ENCODE measurements at regions not wholly inside any gene's neighbourhood (a gene's known extent, or its start where the extent isn't known, plus 50 kb on each side); places are given as distances from the start of the nearest gene placed in this dataset.

DNA sequence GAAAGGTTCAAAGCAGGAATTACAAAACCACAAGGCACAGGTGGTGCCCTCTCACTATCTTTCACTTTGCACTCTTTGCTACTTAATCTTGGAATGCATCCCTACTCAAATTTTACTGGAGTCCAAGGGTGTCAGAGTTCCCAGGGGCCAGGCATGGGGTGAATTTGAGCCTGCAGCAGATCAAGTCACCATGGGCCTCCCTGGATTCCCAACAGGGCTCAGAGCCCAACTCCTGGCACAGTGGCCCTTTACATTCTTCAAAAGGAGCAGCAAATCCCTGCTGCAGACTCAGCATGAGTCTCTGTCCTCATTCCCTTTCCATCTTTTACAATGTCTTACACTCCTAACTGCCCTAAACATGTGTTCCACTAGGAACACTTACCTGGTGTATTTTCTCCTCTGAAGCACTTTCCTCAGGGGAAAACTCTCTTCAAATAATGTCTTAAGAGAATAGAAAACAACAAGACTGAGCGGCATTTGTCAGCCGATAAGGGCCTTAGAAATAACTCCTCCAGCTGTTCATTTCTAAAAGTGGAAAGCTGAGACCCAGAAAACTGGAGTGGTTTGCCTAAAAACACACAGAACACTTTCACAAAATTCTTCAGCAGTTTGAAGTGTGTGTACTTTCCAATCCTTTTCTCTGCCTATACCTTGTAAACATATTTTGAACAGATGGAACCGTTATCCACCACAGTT lies 596.0 kb downstream of the INSC start:
- H3K9me3 ChIP-seq (replicated peaks in 1 of 3): no peaks in the 10 kb centered on the region
- H3K4me3 ChIP-seq: no peak overlapping the region
- TF ChIP-seq, protein P1, sequence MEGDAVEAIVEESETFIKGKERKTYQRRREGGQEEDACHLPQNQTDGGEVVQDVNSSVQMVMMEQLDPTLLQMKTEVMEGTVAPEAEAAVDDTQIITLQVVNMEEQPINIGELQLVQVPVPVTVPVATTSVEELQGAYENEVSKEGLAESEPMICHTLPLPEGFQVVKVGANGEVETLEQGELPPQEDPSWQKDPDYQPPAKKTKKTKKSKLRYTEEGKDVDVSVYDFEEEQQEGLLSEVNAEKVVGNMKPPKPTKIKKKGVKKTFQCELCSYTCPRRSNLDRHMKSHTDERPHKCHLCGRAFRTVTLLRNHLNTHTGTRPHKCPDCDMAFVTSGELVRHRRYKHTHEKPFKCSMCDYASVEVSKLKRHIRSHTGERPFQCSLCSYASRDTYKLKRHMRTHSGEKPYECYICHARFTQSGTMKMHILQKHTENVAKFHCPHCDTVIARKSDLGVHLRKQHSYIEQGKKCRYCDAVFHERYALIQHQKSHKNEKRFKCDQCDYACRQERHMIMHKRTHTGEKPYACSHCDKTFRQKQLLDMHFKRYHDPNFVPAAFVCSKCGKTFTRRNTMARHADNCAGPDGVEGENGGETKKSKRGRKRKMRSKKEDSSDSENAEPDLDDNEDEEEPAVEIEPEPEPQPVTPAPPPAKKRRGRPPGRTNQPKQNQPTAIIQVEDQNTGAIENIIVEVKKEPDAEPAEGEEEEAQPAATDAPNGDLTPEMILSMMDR (IDR thresholded peaks at IDR 0.05): no peak
- TF ChIP-seq POLR2A (IDR thresholded peaks at IDR 0.05): no peak
- intact Hi-C loops (cut with DNase I): no loop called here
- no peaks in the 10 kb centered on the region for H3K27me3 ChIP-seq
- DNase-seq: no peak
- 70 to 81% (median 78%) methylated on average over 3 of the region's 3 CpGs for WGBS, 4 donors
- no peaks in the 10 kb centered on the region for H3K36me3 ChIP-seq (replicated peaks in 1 of 2)
- no peak overlapping the region for H3K27ac ChIP-seq
- H3K4me1 ChIP-seq (replicated peaks in 1 of 2): no peaks in the 10 kb centered on the region

DNA sequence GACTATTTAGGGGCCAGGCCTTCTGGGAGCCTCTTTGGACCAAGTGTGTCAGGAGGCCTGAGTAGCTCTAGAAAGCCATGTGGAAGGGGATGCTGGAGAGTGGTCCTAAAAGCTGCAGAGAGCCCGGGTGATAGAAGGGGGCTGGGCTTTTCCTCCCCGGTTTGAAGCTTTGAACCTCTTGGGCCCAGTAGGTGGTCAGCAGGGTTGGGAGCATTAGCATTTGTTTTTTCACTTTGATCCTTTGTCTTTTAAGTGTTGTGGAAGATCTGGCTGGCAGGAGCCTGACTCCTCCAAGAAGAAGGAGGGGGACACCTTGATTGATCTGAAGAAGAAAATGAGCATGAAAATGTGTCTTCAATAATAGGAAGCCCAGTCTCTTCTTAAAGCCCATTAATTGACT lies 596.6 kb downstream of the INSC start:
- no peaks in the 10 kb centered on the region for H3K27me3 ChIP-seq
- intact Hi-C loops (cut with DNase I): no loop called here
- H3K36me3 ChIP-seq (replicated peaks in 1 of 2): no peaks in the 10 kb centered on the region
- H3K4me1 ChIP-seq (replicated peaks in 1 of 2): no peaks in the 10 kb centered on the region
- DNase-seq: no peak
- no peaks in the 10 kb centered on the region for H3K9me3 ChIP-seq (replicated peaks in 1 of 3)
- WGBS, 4 donors: 71 to 80% (median 77%) methylated on average over 2 of the region's 2 CpGs
- no peak for TF ChIP-seq POLR2A (IDR thresholded peaks at IDR 0.05)
- TF ChIP-seq, protein P1 (IDR thresholded peaks at IDR 0.05): no peak
- H3K4me3 ChIP-seq: no peak overlapping the region
- H3K27ac ChIP-seq: no peak overlapping the region

DNA sequence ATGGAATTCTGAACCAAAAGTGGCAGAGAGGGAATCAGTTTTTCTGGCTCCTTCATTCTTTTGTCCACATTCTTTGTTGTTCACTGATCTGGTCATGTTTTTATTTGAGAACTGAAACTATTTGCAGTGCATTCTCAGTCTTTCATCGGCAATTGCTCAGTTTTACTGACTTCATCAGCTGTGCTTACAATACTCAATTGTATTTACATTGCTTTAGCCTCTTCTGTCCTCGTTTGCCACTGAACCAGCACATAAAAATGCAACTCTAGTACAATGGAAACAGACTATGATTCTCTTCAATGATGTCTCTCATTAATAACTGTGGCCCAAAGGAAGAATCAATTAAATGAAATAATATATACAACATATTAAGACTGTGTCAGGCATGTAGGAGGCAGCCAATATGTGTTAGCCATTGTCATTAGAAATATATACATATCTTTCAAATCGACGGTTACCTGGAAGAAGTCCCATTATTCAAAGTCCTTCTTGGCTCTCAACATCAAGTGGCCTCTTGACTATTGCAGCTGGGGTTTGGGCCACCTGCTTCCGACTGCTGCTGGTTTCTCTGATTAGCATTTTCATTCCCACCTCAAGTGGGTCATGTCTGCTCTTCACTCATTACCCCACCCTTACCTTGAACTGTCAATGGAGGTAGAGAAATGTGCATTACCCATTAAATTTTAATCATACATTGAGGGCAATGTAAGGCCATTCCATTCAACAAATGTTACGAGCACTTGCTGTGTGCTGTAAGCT lies 600.1 kb downstream of the INSC start:
- WGBS, 4 donors: 83 to 89% (median 87%) methylated on average over 6 of the region's 6 CpGs
- no peaks in the 10 kb centered on the region for H3K27me3 ChIP-seq
- no peak for TF ChIP-seq POLR2A (IDR thresholded peaks at IDR 0.05)
- TF ChIP-seq, protein P1 (IDR thresholded peaks at IDR 0.05): no peak

DNA sequence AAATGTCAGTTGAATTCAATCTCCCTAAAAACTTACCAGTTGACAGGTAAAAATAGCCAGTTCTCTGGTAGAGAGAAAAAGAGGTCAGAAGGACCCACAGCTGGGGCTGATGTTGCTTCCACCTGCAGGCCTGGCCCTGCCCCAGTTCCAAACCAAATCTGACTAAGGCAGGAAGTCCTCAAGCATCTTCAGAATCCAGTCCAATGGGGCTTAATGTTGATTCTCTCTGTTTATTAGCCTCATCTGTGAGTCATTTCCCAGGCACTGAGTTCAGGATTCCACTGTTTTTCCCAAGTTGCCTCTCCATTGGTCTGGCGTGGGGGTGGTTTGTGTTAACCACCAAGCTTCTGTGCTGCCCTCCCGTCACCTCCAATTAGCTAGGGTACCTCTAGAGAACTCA lies 601.8 kb downstream of the INSC start:
- intact Hi-C loops (cut with DNase I): no loop called here
- H3K9me3 ChIP-seq (replicated peaks in 1 of 3): no peaks in the 10 kb centered on the region
- no peaks in the 10 kb centered on the region for H3K36me3 ChIP-seq (replicated peaks in 1 of 2)
- no peak overlapping the region for H3K4me3 ChIP-seq
- TF ChIP-seq, protein P1 (IDR thresholded peaks at IDR 0.05): no peak
- TF ChIP-seq POLR2A (IDR thresholded peaks at IDR 0.05): no peak
- H3K4me1 ChIP-seq (replicated peaks in 1 of 2): no peaks in the 10 kb centered on the region
- H3K27ac ChIP-seq: no peak overlapping the region
- H3K27me3 ChIP-seq: no peaks in the 10 kb centered on the region
- WGBS, 4 donors: 88 to 97% (median 90%) methylated on average over 2 of the region's 2 CpGs
- no peak for DNase-seq

More for the DNA sequence above, 600.1 kb downstream of the INSC start:
- Histone ChIP-seq H3K4me1 (replicated peaks in 1 of 2) (no peaks in the 10 kb centered on the region), H3K9me3 (replicated peaks in 1 of 3) (no peaks in the 10 kb centered on the region), H3K27ac (no peak overlapping the region), H3K36me3 (replicated peaks in 1 of 2) (no peaks in the 10 kb centered on the region), H3K4me3 (no peak overlapping the region)
- intact Hi-C loops (cut with DNase I): no loop called here
- no peak for DNase-seq
